CD4-positive, CD25-positive, alpha-beta regulatory T cell (primary cell): ENCODE measurements at regions not wholly inside any gene's neighbourhood (a gene's known extent, or its start where the extent isn't known, plus 50 kb on each side); places are given as distances from the start of the nearest gene placed in this dataset.

ENCODE experiments used
- ATAC-seq, 2 donors: fragments of 150-1000 bp; cut with Tn5 transposase; one replicate each; pipeline ENCODE4 v1.10.0; 2021; ENCODE audit warnings: low read depth in 2 of 2, moderate number of reproducible peaks in 2 of 2, moderate library complexity in 1 of 2
- DNase-seq, 3 donors: peaks; one replicate each; pipeline versions ENCODE4 v3.0.0 to v3.0.0-alpha.2; 2012 to 2022; ENCODE audit warnings: mixed read lengths in 1 of 3
- H3K27ac ChIP-seq: one replicate; pipeline ENCODE4 v1.7.0; 2013; ENCODE audit warnings: mild to moderate bottlenecking, low read length; ENCODE audit not compliant: insufficient read depth, poor library complexity, severe bottlenecking
- H3K27me3 ChIP-seq: one replicate; pipeline ENCODE4 v1.7.0; 2013; ENCODE audit warnings: low read length; ENCODE audit not compliant: control insufficient read depth, insufficient read depth
- H3K36me3 ChIP-seq: one replicate; pipeline ENCODE4 v1.7.0; 2013; ENCODE audit warnings: mild to moderate bottlenecking, low read length, moderate library complexity; ENCODE audit not compliant: control insufficient read depth, insufficient read depth
- H3K4me1 ChIP-seq: 2 replicates; pipeline ENCODE4 v1.7.0; 2013; ENCODE audit warnings: mild to moderate bottlenecking, low read length; ENCODE audit not compliant: insufficient read depth, control insufficient read depth, poor library complexity, severe bottlenecking
- H3K4me3 ChIP-seq: one replicate; pipeline ENCODE4 v1.7.0; 2013; ENCODE audit warnings: low read depth, mild to moderate bottlenecking, low read length, moderate library complexity
- H3K9me3 ChIP-seq, 2 experiments: 1 replicate in 1 of 2; 2 replicates in 1 of 2; pipeline ENCODE4 v1.7.0; 2013; ENCODE audit warnings: low read length in 2 of 2, mild to moderate bottlenecking in 1 of 2, moderate library complexity in 1 of 2; ENCODE audit not compliant: control insufficient read depth in 2 of 2
- H3K27ac Mint-ChIP-seq, 3 donors: one replicate each; pipeline ENCODE4 v1.8.0; 2020 to 2022; ENCODE audit warnings: mild to moderate bottlenecking in 3 of 3, mixed read lengths in 3 of 3, moderate library complexity in 2 of 3
- H3K27me3 Mint-ChIP-seq: one replicate; pipeline ENCODE4 v1.8.0; 2022; ENCODE audit warnings: mild to moderate bottlenecking, mixed read lengths
- H3K36me3 Mint-ChIP-seq: one replicate; pipeline ENCODE4 v1.8.0; 2020; ENCODE audit warnings: mixed read lengths
- H3K4me1 Mint-ChIP-seq, 4 donors: one replicate each; pipeline ENCODE4 v1.8.0; 2020 to 2022; ENCODE audit warnings: mixed read lengths in 4 of 4, mild to moderate bottlenecking in 1 of 4
- H3K4me3 Mint-ChIP-seq, 4 donors: one replicate each; pipeline ENCODE4 v1.8.0; 2020 to 2022; ENCODE audit warnings: mild to moderate bottlenecking in 4 of 4, mixed read lengths in 4 of 4, moderate library complexity in 3 of 4
- H3K9me3 Mint-ChIP-seq, 7 donors: one replicate each; pipeline ENCODE4 v1.8.0; 2020 to 2022; ENCODE audit warnings: mixed read lengths in 7 of 7, mild to moderate bottlenecking in 3 of 7, moderate library complexity in 2 of 7

- no peaks in the 10 kb centered on the region for H3K27me3 Mint-ChIP-seq
- ATAC-seq = no peak
- H3K27me3 ChIP-seq = no peaks in the 10 kb centered on the region
- no peak overlapping the region for H3K27ac ChIP-seq
- no peak overlapping the region for H3K4me3 Mint-ChIP-seq
- H3K27ac Mint-ChIP-seq = no peak overlapping the region
- H3K36me3 Mint-ChIP-seq = no peaks in the 10 kb centered on the region
- no peaks in the 10 kb centered on the region for H3K9me3 ChIP-seq
- H3K36me3 ChIP-seq = no peaks in the 10 kb centered on the region
- no peaks in the 10 kb centered on the region for H3K4me1 ChIP-seq
- H3K4me3 ChIP-seq = no peak overlapping the region
- H3K9me3 Mint-ChIP-seq = peaks cover 0 to 12% (median 6%) of the 10 kb centered on the region in 7 donors
- DNase-seq = no peak
- H3K4me1 Mint-ChIP-seq = no peaks in the 10 kb centered on the region
Observed at GRCh38 chr4:188228279-188228678, 89.0 kb downstream of the TRIML1 start.

- no peaks in the 10 kb centered on the region for H3K4me1 ChIP-seq
- no peak overlapping the region for H3K27ac ChIP-seq
- no peak overlapping the region for H3K4me3 ChIP-seq
- DNase-seq (no peak), ATAC-seq (no peak)
- H3K27me3 ChIP-seq = no peaks in the 10 kb centered on the region
- H3K27me3 Mint-ChIP-seq = no peaks in the 10 kb centered on the region
- no peak overlapping the region for H3K4me3 Mint-ChIP-seq
- no peak overlapping the region for H3K27ac Mint-ChIP-seq
- peaks cover 0 to 7% of the 10 kb centered on the region in 2 experiments for H3K9me3 ChIP-seq
- peaks cover 0 to 12% (median 2%) of the 10 kb centered on the region in 7 donors for H3K9me3 Mint-ChIP-seq
- no peaks in the 10 kb centered on the region for H3K36me3 Mint-ChIP-seq
- H3K36me3 ChIP-seq = no peaks in the 10 kb centered on the region
- no peaks in the 10 kb centered on the region for H3K4me1 Mint-ChIP-seq
Observed at GRCh38 chr4:188232428-188232827, 93.2 kb downstream of the TRIML1 start.

GRCh38 chr4:188242041-188242440 is 102.8 kb downstream of the TRIML1 start:
- Mint-ChIP-seq H3K4me3 (no peak overlapping the region), H3K27ac (no peak overlapping the region), H3K4me1 (no peaks in the 10 kb centered on the region), H3K27me3 (no peaks in the 10 kb centered on the region), H3K9me3 (peaks cover 0 to 14% (median 6%) of the 10 kb centered on the region in 7 donors), H3K36me3 (no peaks in the 10 kb centered on the region)
- Histone ChIP-seq H3K27me3 (no peaks in the 10 kb centered on the region), H3K4me3 (no peak overlapping the region), H3K4me1 (no peaks in the 10 kb centered on the region), H3K9me3 (peaks cover 3 to 4% of the 10 kb centered on the region in 2 experiments), H3K36me3 (no peaks in the 10 kb centered on the region), H3K27ac (no peak overlapping the region)
- no peak for DNase-seq
- ATAC-seq = no peak

- Mint-ChIP-seq H3K4me1 (no peaks in the 10 kb centered on the region), H3K27me3 (no peaks in the 10 kb centered on the region), H3K27ac (no peak overlapping the region), H3K9me3 (peaks cover 0 to 13% (median 4%) of the 10 kb centered on the region in 7 donors), H3K4me3 (no peak overlapping the region), H3K36me3 (no peaks in the 10 kb centered on the region)
- Histone ChIP-seq H3K27ac (no peak overlapping the region), H3K36me3 (no peaks in the 10 kb centered on the region), H3K27me3 (no peaks in the 10 kb centered on the region), H3K9me3 (peaks cover 3 to 4% of the 10 kb centered on the region in 2 experiments), H3K4me1 (no peaks in the 10 kb centered on the region), H3K4me3 (no peak overlapping the region)
- ATAC-seq = no peak
- no peak for DNase-seq
Observed at GRCh38 chr4:188245651-188246050, 106.4 kb downstream of the TRIML1 start.

GRCh38 chr4:188246488-188246887 is 107.2 kb downstream of the TRIML1 start:
- Histone ChIP-seq H3K36me3 (no peaks in the 10 kb centered on the region), H3K27ac (no peak overlapping the region), H3K4me3 (no peak overlapping the region), H3K27me3 (no peaks in the 10 kb centered on the region), H3K4me1 (no peaks in the 10 kb centered on the region), H3K9me3 (peaks cover 3 to 4% of the 10 kb centered on the region in 2 experiments)
- peaks cover 0 to 13% (median 5%) of the 10 kb centered on the region in 7 donors for H3K9me3 Mint-ChIP-seq
- no peaks in the 10 kb centered on the region for H3K27me3 Mint-ChIP-seq
- ATAC-seq = no peak
- no peaks in the 10 kb centered on the region for H3K4me1 Mint-ChIP-seq
- no peak overlapping the region for H3K27ac Mint-ChIP-seq
- no peak overlapping the region for H3K4me3 Mint-ChIP-seq
- no peaks in the 10 kb centered on the region for H3K36me3 Mint-ChIP-seq
- no peak for DNase-seq

- Mint-ChIP-seq H3K4me1 (no peaks in the 10 kb centered on the region), H3K27ac (no peak overlapping the region), H3K36me3 (no peaks in the 10 kb centered on the region), H3K27me3 (no peaks in the 10 kb centered on the region), H3K9me3 (peaks cover 0 to 8% (median 4%) of the 10 kb centered on the region in 7 donors), H3K4me3 (no peak overlapping the region)
- no peaks in the 10 kb centered on the region for H3K36me3 ChIP-seq
- H3K4me3 ChIP-seq = no peak overlapping the region
- ATAC-seq (no peak), DNase-seq (no peak)
- H3K4me1 ChIP-seq = no peaks in the 10 kb centered on the region
- peaks cover 0 to 2% of the 10 kb centered on the region in 2 experiments for H3K9me3 ChIP-seq
- no peak overlapping the region for H3K27ac ChIP-seq
- H3K27me3 ChIP-seq = no peaks in the 10 kb centered on the region
Observed at GRCh38 chr4:188254211-188254610, 115.0 kb downstream of the TRIML1 start.

GRCh38 chr4:188262464-188262863 is 123.2 kb downstream of the TRIML1 start:
- Histone ChIP-seq H3K36me3 (no peaks in the 10 kb centered on the region), H3K27ac (no peak overlapping the region), H3K4me3 (no peak overlapping the region), H3K4me1 (no peaks in the 10 kb centered on the region), H3K9me3 (no peaks in the 10 kb centered on the region), H3K27me3 (no peaks in the 10 kb centered on the region)
- Mint-ChIP-seq H3K27me3 (no peaks in the 10 kb centered on the region), H3K9me3 (peaks cover 0 to 14% (median 9%) of the 10 kb centered on the region in 7 donors), H3K4me3 (no peak overlapping the region), H3K36me3 (no peaks in the 10 kb centered on the region), H3K4me1 (no peaks in the 10 kb centered on the region), H3K27ac (no peak overlapping the region)
- DNase-seq (no peak), ATAC-seq (no peak)

GRCh38 chr4:188263321-188263720 is 124.1 kb downstream of the TRIML1 start:
- Histone ChIP-seq H3K4me1 (no peaks in the 10 kb centered on the region), H3K4me3 (no peak overlapping the region), H3K9me3 (no peaks in the 10 kb centered on the region), H3K27ac (no peak overlapping the region), H3K27me3 (no peaks in the 10 kb centered on the region), H3K36me3 (no peaks in the 10 kb centered on the region)
- no peak overlapping the region for H3K27ac Mint-ChIP-seq
- H3K4me1 Mint-ChIP-seq = no peaks in the 10 kb centered on the region
- H3K27me3 Mint-ChIP-seq = no peaks in the 10 kb centered on the region
- H3K4me3 Mint-ChIP-seq = no peak overlapping the region
- ATAC-seq (no peak), DNase-seq (no peak)
- no peaks in the 10 kb centered on the region for H3K36me3 Mint-ChIP-seq
- H3K9me3 Mint-ChIP-seq = peaks cover 0 to 13% (median 9%) of the 10 kb centered on the region in 7 donors
